GM19238 (cell line): ENCODE measurements at regions not wholly inside any gene's neighbourhood (a gene's known extent, or its start where the extent isn't known, plus 50 kb on each side); places are given as distances from the start of the nearest gene placed in this dataset.
"Not testable (repeated sequence)": the region's sequence is repeated elsewhere in the genome, so short reads cannot be mapped to it uniquely, and the experiment has no call there.

Experiments
- DNase-seq: peaks from one replicate; pipeline ENCODE4 v3.0.0; 2011; ENCODE audit warnings: low spot score; ENCODE audit not compliant: insufficient read length

DNA sequence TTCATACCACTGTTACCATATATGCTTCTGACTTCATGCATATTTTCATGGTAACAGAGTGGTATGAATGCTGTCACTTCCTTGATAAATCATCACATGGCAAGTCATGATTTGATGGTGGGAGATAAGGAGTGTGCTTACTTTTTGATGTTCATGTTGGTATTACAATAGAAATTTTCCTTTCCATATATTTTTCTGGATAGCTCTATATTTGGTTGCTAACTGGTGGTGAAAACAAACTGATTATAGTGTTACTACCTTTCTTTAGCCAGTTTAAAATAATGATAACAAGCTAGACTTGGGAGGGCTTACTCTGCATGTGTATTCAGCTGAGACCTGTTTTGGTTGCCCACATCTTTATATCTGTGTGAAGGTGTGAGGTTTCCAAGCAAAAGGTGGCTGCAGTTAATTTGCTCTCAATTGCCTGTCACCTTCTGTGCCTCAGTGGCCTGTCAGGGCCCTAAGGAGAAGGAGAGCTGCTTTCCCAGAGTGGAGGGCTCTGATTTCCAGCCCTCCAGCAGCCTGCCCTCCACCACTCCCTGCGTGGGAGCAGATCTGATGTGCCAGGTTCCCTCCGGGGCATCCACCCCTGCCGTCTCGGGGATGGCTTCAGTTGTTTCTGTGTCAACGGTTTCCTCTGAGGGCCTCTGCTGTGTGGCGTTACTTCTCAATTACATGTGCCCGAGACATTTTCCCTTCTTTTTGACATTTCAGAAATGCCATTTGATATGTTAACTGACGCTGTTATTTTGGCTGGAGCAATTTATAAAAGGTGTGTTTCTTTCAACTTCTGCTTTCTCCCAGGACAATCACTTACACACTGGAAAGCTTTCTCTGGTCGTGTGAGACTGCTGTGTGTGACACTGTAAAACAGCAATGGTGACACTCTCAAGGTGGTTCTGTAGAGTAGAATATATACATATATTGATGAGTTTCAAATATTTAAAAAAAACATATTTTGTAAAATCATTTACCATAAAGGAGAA lies 107.7 kb upstream of the KLF6 start:
- no peak for DNase-seq

- DNase-seq: no peak
These were observed 106.4 kb upstream of the KLF6 start for GRCh38 chr10:3891396-3891795.

DNA sequence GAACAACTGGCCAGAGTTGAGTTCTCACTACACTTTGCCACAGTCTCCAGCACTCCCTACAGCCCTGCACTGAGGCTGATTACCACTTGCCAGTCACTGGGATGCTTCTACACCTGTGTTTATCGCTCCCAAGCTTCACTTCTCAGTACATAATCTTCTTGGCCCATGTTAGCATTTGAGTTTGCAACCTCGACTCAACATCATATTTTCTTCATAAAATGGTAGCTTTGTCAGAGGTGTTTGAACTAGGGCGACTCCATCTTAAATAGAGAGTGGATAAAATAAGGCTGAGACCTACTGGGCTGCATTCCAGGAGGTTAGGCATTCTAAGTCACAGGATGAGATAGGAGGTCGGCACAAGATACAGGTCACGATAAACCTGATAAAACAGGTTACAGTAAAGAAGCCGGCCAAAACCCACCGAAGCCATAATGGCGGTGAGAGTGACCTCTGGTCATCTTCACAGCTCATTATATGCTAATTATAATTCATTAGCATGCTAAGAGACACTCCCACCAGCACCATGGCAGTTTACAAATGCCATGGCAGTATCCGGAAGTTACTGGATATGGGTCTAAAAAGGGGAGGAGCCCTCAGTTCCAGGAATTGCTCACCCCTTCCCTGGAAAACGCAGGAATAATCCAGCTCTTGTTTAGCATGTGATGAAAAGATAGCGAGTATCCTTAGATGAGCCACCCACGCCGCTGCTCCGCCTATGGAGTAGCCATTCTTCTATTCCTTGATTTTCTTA lies 105.8 kb upstream of the KLF6 start:
- no peak for DNase-seq

DNA sequence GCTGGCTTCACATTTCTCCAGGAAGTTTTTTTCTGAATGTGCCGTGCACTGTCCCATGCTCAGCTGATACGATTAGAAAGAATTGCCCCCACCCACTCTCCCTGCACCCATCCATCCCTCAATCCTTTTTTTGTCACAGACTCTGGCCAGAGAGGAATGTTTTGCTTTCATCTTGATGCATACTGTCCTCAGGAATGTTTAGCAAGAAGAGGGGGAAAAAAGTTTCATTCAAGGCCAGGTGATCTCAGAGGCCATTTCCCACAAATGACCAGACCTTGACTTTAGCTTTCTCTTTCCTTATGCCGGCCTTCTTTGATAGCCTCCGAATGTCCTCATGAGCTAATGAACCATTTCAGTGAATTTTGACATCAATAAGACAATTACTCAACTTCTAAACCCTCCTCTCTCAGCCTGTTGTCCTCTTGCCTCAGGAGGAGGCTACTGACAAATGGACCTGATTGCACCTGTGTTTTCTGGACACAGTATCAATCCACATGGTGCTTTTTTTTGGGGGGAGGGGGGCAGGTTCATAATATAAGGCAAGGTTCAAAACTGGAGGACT lies 105.0 kb upstream of the KLF6 start:
- no peak for DNase-seq

DNA sequence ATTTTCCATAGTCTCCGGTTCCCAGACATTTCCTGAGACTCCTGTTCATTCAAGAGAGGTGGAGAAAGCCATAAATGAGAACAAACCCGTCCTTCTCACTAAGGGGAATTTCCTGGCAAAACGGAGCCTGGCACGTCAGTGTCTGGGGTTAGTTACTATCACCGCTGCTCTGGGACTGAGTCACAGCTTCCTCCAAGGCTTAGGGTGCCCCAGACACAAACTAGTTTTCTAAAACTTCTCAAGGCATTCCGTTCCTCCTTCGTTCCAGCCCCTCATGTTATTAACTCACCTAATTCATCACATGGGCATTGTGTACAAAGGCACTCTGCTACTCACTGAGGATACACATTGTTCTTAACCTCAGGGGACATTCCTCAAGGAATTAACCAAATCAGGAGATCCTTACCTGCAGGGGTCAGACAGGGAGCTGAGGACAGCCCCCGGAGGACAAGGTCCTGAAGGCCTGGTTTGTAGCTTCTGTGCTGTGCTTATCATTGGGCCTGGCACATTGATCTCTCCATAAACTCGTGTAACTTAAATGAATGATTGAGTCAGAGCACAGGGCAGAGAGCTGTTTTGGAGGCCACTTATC lies 103.0 kb upstream of the KLF6 start:
- DNase-seq: no peak

- no peak for DNase-seq
These were observed 102.4 kb upstream of the KLF6 start for GRCh38 chr10:3887404-3887803.

DNA sequence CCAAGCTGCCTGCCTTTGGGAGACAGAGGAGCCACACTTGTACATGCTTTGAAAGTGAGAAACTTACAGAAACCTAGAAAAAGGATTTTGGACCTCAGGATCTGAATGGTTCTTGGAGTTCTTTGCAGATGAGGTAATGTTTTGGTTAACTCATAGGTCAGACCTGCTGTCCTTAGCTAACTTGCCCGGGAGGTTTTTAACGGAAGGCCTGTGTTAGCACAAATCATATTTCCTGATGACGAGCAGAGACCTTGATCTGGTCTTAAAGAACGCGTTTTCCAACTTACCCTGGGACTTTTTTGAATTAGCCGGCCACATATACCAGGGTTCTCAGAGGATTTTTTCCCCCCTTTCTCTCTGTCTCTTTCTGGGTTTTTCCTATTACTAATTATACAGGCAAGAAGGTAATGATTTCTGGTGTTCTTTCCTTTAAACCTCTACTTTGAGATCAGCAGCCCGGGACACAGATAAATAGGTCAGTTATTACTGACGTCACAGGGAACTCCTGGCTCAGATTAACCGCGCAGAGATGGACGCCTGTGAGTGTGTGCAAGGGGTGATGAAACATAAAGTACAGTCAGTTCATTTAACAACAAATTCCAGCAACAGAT lies 101.7 kb upstream of the KLF6 start:
- no peak for DNase-seq

- no peak for DNase-seq
These were observed 101.2 kb upstream of the KLF6 start for GRCh38 chr10:3886191-3886590.

- DNase-seq: no peak
These were observed 97.8 kb upstream of the KLF6 start for GRCh38 chr10:3882855-3883254.

GRCh38 chr10:3881622-3882021 lies 96.6 kb upstream of the KLF6 start:
- DNase-seq: no peak

DNA sequence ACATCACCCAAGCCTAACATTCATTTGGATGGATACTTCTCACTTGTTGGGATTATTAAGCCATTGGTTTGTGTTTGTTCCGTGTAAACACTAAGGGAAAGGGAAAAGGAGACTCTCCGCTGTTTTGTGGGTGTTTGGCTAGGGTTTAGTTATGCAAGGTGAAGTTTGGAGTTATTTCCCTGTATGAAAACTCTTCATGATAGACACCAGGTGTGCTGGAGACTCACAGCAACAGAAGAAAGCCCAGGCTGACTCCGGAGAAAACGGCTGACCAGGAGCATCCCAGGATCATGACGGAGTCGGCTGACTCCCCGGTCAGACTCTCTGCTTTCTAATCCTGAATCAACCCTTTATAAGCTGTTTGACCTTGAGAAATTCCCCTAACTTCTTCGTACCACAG lies 94.1 kb upstream of the KLF6 start:
- DNase-seq: no peak

GRCh38 chr10:3877211-3878000 lies 92.4 kb upstream of the KLF6 start:
- DNase-seq: no peak

DNA sequence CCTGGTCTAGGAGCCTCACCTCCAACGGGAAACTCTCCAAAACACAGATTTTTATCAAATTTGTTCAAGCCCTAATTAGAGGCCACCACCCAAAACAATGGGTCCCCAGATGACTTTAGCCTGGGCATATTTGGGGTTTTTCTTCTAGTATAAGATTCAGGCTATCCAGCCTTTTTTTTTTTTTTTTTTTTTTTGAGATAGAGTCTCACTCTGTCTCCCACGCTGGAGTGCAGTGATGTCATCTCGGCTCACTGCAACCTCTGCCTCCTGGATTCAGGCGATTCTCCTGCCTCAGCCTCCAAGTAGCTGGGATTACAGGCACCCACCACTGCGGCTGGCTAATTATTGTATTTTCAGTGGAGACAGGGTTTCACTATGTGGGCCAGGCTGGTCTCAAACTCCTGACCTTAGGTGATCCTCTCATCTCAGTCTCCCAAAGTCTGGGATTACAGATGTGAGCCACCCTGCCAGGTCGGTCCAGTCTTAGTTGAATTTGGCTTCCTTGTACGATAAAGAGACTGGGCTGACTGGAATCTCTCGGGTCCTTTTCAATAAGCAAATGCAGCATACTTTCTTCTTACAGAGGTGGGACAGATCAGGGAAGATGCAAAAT lies 91.4 kb upstream of the KLF6 start:
- no peak for DNase-seq

DNA sequence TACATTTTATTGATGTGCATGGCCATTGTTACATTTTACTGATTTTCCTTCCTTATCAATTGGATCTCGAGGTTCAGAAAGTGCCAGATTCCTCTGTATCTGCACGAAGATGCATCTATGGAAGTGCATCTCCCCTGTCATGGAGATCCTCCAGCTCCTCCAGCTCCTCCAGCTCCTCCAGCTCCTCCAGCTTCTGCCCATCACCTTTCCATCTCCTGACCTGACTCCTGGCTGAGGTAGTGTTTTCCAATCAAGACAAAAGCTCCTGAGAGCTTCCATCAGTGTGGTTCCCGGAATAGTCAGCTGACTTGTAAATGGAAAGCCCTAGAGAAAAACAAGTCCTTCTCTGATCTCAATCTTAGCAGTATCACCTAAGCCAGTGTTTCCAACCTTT lies 90.8 kb upstream of the KLF6 start:
- DNase-seq: no peak

DNA sequence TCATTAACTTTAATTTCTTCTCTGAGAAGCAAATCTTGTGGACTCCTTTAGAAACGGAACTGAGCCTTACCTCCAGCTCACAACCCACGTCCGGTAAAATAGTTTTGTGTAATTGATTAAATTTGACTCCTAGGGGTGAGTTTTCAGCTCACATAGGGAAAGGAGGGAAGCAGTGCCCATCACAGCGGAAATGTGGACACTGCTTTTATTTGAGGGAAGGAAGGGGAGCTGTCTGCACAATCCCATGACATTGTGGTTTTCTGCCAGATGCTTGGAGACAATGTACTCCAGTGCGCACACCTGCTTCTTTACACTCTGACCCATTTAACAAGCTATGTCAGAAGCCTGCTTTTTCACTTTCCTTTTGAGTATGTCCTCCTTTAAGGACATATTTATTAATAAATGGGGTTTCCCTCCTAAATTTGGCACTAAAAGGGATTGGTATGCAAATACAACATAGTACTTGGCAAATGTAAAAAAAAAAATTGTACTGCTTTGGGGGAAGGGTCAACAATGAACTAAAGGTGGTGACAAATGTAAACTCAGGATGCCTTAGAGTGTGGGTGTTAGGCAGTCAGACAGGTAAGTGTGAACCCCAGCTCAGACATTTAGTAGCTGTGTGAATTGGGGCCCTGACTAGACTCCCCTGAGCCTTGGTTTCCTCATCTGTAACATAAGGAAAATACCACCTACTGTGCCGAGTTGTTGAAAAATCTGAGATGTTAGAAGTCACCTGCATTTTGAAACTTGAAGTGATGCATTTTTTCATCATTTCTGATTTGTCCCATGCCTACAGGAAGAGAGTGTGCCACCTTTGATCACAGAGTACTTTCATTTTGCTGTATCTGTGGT lies 90.2 kb upstream of the KLF6 start:
- DNase-seq: peak; percentile 21

- not testable (repeated sequence) for DNase-seq
These were observed 89.6 kb upstream of the KLF6 start for GRCh38 chr10:3874610-3874989.

DNA sequence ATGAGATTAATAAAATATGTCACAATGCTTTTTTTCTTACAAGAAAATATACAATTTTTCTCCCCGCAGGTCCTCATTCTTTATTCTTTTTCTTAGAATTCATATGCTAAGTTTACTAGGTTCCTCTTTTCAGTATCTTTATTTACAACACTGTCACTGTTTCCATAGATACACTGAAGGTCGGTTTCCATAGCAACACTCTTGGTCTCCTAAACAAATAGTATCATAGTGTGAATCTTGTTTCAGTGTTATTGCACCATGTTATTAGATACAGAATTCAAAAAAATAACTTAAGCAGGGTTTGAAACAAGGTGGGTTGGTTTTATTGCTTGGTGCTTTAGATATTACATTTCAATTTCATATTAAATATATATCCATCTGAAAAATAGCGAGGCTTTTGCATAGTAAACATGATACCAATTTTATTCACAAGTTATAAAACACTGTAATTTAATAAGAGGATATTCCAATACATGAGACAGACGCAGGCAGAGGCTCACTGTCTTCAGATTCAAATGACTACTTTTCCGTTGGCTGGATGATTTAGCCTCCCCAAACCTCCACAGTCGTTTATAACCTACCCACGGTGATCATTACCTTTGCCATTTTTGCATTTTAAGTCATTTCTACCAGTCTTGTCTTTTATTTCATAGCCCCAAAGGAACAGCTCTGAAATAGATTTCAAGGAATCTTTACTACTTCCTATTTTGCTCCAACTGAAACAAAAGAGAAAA lies 88.9 kb upstream of the KLF6 start:
- no peak for DNase-seq

DNA sequence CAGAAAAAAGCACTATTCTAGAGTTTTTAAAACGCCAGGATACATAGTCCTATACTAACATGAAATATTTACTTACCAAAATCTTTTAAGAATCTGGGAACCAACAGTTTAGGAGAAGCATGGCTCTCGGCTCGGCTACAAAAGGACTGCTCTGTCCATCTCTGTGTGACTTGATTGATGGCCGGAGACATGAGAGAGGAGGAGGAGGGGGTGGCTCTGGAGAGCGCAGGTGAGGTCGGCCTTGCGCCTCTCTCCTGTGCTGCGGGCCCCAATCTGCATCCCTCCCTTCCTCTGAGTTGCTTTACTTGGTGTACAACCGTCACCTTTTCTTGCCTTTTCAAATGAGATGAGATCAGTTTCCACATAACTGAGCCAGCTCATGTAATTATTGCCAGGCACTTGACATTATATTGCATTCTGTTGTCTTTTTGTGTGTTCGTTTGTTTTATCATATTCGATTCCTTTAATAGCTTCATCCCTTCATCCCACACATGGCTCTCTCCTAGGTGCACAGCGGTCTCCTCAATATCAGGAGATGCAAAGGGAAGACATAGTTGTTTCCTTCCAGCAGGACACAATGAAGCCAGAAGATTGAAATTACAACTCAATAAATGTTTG lies 87.8 kb upstream of the KLF6 start:
- DNase-seq: no peak
